Lung (tissue), 11 donors: ENCODE measurements at regions not wholly inside any gene's neighbourhood (a gene's known extent, or its start where the extent isn't known, plus 50 kb on each side); places are given as distances from the start of the nearest gene placed in this dataset.

Experiments
- ATAC-seq: fragments of 200-7000 bp; cut with Tn5 transposase; one replicate; pipeline ENCODE4 v1.9.1; 2020; ENCODE audit warnings: moderate number of reproducible peaks; ENCODE audit not compliant: insufficient read depth, low FRiP score
- DNase-seq, 3 donors: peaks; one replicate each; pipeline ENCODE4 v3.0.0-alpha.2; 2013 to 2017
- H3K27ac ChIP-seq, 2 donors: one replicate each; pipeline ENCODE4 v1.5.1; 2013; ENCODE audit warnings: mild to moderate bottlenecking in 2 of 2, moderate library complexity in 2 of 2, control low read depth in 1 of 2, inconsistent platforms in 1 of 2, low read depth in 1 of 2, low read length in 1 of 2
- H3K27me3 ChIP-seq, 3 donors: one replicate each; pipeline ENCODE4 v1.5.1; 2013; ENCODE audit warnings: low read length in 2 of 3; ENCODE audit not compliant: control insufficient read depth in 3 of 3, insufficient read depth in 3 of 3
- H3K36me3 ChIP-seq, 4 donors: one replicate each; pipeline ENCODE4 v1.5.1; 2013; ENCODE audit warnings: low read length in 4 of 4, mild to moderate bottlenecking in 1 of 4, moderate library complexity in 1 of 4; ENCODE audit not compliant: control insufficient read depth in 4 of 4, insufficient read depth in 4 of 4
- H3K4me1 ChIP-seq, 5 donors: one replicate each; pipeline ENCODE4 v1.5.1; 2013; ENCODE audit warnings: low read length in 5 of 5, mild to moderate bottlenecking in 2 of 5, moderate library complexity in 1 of 5; ENCODE audit not compliant: control insufficient read depth in 5 of 5, insufficient read depth in 5 of 5
- H3K4me3 ChIP-seq: one replicate; pipeline ENCODE4 v1.5.1; 2013; ENCODE audit warnings: mild to moderate bottlenecking, control low read depth, moderate library complexity
- H3K9ac ChIP-seq, 2 donors: one replicate each; pipeline ENCODE4 v1.5.1; 2013; ENCODE audit warnings: low read length in 2 of 2, control low read depth in 1 of 2; ENCODE audit not compliant: insufficient read depth in 1 of 2
- H3K9me3 ChIP-seq, 4 donors: one replicate each; pipeline ENCODE4 v1.5.1; 2013; ENCODE audit warnings: low read length in 3 of 4, mild to moderate bottlenecking in 1 of 4, moderate library complexity in 1 of 4; ENCODE audit not compliant: control insufficient read depth in 4 of 4, insufficient read depth in 3 of 4
- WGBS, 2 donors: extraction: QIAGEN DNeasy Blood & Tissue Kit; methylation state at CpG; one replicate each; pipeline ENCODE4 v1.1.7; 2013; 5-methylcytosine and 5-hydroxymethylcytosine counted together
- TF ChIP-seq, protein P1 (sequence below): IDR thresholded peaks from 2 replicates; pipeline ENCODE4 v1.5.1; 2012; ENCODE audit warnings: mild to moderate bottlenecking; ENCODE audit errors: control extremely low read depth, extremely low read depth
- donor health status: control.
- donor health status: control.
- donor health status: Bipolar disorder and iron deficiency.
- donor health status: healthy.
- donor health status: DM: yes; HTN: yes; CAD: no.

DNA sequence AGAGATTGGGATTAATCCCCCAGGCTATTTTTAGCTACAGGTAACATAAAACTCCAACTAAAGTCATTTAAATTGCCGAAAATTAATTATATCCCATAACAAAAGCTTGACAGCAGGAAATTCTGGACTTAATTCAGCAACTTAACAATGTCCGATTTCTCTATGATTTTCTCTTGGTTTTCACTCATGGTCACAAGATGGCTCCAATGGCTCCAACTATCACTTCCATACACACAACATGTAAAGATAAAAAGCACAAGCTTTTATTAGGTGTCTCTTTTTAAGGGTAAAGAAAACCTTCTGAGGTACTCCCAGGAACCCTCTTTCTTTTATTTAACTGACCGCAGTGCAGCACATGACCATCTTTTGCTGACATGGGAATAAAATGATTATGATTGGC lies 363.5 kb upstream of the PTBP2 start:
- no peak overlapping the region for H3K27ac ChIP-seq
- H3K9me3 ChIP-seq: no peaks in the 10 kb centered on the region
- DNase-seq (no peak), ATAC-seq (no peak)
- WGBS, 2 donors: 65 to 82% methylated on average over 3 of the region's 3 CpGs
- H3K36me3 ChIP-seq: no peaks in the 10 kb centered on the region
- no peak overlapping the region for H3K4me3 ChIP-seq
- no peaks in the 10 kb centered on the region for H3K4me1 ChIP-seq
- H3K27me3 ChIP-seq: no peaks in the 10 kb centered on the region
- H3K9ac ChIP-seq: no peak overlapping the region
- TF ChIP-seq, protein P1, sequence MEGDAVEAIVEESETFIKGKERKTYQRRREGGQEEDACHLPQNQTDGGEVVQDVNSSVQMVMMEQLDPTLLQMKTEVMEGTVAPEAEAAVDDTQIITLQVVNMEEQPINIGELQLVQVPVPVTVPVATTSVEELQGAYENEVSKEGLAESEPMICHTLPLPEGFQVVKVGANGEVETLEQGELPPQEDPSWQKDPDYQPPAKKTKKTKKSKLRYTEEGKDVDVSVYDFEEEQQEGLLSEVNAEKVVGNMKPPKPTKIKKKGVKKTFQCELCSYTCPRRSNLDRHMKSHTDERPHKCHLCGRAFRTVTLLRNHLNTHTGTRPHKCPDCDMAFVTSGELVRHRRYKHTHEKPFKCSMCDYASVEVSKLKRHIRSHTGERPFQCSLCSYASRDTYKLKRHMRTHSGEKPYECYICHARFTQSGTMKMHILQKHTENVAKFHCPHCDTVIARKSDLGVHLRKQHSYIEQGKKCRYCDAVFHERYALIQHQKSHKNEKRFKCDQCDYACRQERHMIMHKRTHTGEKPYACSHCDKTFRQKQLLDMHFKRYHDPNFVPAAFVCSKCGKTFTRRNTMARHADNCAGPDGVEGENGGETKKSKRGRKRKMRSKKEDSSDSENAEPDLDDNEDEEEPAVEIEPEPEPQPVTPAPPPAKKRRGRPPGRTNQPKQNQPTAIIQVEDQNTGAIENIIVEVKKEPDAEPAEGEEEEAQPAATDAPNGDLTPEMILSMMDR: no peak

DNA sequence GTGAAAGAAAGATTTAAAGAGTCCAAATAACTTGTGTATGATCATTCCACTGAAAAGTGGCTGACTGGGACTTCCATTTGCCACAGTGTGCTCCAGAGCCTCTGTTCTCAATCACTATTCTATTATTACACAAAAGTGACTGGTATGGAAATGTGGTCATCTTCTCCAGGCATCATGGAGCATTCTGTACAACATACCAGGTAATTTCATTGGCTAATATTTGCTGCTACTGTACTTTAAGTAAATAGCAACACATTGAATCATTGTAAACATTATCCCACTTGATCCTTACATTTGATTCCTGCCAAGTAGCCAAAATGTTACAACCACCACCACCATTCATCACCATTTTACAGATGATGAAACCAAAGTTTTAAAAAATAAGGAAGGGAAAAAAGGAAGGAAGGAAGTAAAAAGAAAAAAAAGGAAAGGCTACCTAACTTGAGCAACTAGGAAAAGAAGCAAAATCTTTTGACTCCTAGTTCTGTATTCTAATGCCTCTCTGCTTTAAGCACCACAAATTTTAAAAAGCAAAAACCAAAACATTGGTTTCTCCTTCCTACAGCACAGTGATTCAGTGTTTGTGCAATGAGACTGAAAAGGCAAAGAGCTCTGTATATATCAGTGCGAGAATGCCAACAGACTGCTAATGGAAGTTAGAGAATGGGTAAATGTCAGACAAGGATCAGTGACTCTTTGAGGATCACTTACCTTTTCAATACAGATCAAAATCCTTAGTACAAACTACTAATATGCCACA lies 361.4 kb upstream of the PTBP2 start:
- TF ChIP-seq, protein P1: no peak
- Histone ChIP-seq H3K9me3 (no peaks in the 10 kb centered on the region), H3K9ac (no peak overlapping the region), H3K36me3 (no peaks in the 10 kb centered on the region), H3K4me1 (no peaks in the 10 kb centered on the region), H3K27me3 (no peaks in the 10 kb centered on the region), H3K27ac (no peak overlapping the region), H3K4me3 (no peak overlapping the region)
- ATAC-seq (no peak), DNase-seq (no peak)
- WGBS, 2 donors: 91 to 94% methylated on average over 1 of the region's 1 CpG

- TF ChIP-seq, protein P1: no peak
- 64 to 77% methylated on average over 5 of the region's 5 CpGs for WGBS, 2 donors
- Histone ChIP-seq H3K36me3 (no peaks in the 10 kb centered on the region), H3K9me3 (no peaks in the 10 kb centered on the region), H3K4me1 (no peaks in the 10 kb centered on the region), H3K4me3 (no peak overlapping the region), H3K27ac (no peak overlapping the region), H3K9ac (no peak overlapping the region), H3K27me3 (no peaks in the 10 kb centered on the region)
- DNase-seq (no peak), ATAC-seq (no peak)
Observed at GRCh38 chr1:96361271-96361856, 360.2 kb upstream of the PTBP2 start.
